D721Med (cell line): ENCODE measurements at regions not wholly inside any gene's neighbourhood (a gene's known extent, or its start where the extent isn't known, plus 50 kb on each side); places are given as distances from the start of the nearest gene placed in this dataset.

Experiments used
- DNase-seq: peaks from one replicate; pipeline ENCODE4 v3.0.0; 2011; ENCODE audit warnings: low spot score; ENCODE audit not compliant: insufficient read length
- FAIRE-seq: peaks from 2 replicates; lab custom pipeline; 2011; peaks lifted over from hg19 to GRCh38; lab: Jason Lieb, UNC
- CTCF ChIP-seq: IDR thresholded peaks from 2 replicates; pipeline ENCODE4 v1.5.1; 2012; ENCODE audit warnings: mild to moderate bottlenecking, control low read depth; ENCODE audit not compliant: insufficient read depth; ENCODE audit errors: missing control alignments

DNA sequence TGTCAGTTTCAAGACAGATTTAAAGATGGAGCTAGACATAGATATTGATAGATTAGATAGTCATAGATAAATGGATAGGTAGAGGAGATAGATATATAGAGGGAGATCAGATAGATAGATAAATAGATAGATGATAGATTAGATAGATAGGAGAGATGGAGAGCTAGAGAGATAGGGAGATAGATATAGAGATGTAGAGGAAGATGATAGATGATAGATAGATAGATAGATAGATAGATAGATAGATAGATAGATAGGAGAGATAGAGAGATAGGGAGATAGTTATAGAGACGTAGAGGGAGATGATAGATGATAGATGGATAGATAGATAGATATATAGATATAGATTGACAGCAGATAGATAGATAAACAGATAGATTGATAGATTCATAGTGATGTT is 1038.8 kb upstream of the AUTS2 start:
- no peak for DNase-seq
- FAIRE-seq, result no peak
- no peak for TF ChIP-seq CTCF

GRCh38 chr7:68562323-68562899 is 1035.9 kb upstream of the AUTS2 start:
- TF ChIP-seq CTCF, result no peak
- no peak for DNase-seq
- no peak for FAIRE-seq

GRCh38 chr7:68564306-68565135 is 1033.8 kb upstream of the AUTS2 start:
- DNase-seq (no peak), FAIRE-seq (no peak)
- TF ChIP-seq CTCF, result no peak

DNA sequence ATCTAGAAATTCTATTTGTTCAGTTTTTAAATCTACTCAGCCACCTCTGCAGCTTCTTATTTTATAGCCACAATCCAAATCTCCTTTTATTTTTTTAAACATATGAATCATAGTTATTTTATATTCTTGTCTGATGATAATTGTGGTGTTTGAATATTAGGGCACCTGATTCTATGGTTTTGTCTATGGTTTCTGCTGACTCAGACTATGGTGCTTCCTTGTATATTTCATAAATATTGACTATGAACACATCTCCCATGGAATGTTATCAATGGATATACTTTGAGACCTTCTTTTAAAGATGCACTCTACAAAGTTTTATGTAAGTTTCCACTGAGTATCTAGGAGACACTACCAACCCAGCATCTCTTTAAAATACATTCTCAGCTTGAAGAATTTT is 1027.0 kb upstream of the AUTS2 start:
- FAIRE-seq, result no peak
- DNase-seq, result no peak
- TF ChIP-seq CTCF, result no peak

DNA sequence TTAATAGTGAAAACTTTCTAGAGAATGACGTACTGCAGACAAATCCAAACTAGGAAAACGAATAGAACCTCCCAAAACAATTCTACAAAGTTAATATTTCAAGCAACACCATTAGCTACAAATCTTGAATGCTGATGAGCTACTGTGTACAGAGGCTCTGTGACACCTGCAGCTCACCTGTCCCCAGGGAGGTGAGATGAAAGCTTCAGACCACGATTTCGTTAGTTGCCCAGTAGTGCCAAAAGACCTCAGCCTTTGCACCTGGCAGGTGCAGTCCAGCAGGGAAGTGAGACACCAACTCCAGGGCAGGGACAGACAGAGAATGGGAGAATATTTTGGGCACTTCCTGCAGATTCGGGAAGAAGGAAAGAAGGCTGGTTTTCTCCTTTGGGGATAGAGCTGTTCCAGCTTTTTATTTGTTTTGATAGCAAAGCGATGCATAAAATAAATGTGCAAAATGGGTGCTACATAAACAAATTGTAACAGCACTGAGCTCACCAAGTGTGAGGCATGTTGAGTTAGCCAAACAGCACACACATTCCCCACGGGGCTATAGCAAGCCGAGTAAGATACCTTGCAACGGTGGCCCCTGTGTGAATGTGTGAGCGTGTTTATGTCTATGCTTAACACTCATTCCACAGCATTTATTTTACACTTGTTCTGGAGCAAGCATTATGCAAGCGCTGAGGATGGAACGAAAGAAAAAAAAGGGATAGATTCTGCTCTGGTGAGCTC is 1024.8 kb upstream of the AUTS2 start:
- DNase-seq (no peak), FAIRE-seq (no peak)
- no peak for TF ChIP-seq CTCF

GRCh38 chr7:68576366-68576765 is 1021.9 kb upstream of the AUTS2 start:
- TF ChIP-seq CTCF, result no peak
- no peak for FAIRE-seq
- no peak for DNase-seq

GRCh38 chr7:68581417-68581816 is 1016.9 kb upstream of the AUTS2 start:
- no peak for FAIRE-seq
- no peak for TF ChIP-seq CTCF
- DNase-seq, result no peak
